Gastrocnemius medialis (tissue), 4 donors: ENCODE measurements at regions not wholly inside any gene's neighbourhood (a gene's known extent, or its start where the extent isn't known, plus 50 kb on each side); places are given as distances from the start of the nearest gene placed in this dataset.
"Not testable (repeated sequence)": the region's sequence is repeated elsewhere in the genome, so short reads cannot be mapped to it uniquely, and the experiment has no call there.

Experiments
- ATAC-seq, 2 donors: fragments of 150-250 bp; one replicate each; pipeline ENCODE4 v1.9.1; 2016
- DNase-seq, 2 donors: peaks; one replicate each; pipeline ENCODE4 v3.0.0-alpha.2; 2019
- H3K27ac ChIP-seq, 4 donors: fragments of 200-600 bp; sonication (generic); 1 replicate in 1 of 4; 2 replicates in 3 of 4; pipeline ENCODE4 v1.5.1; 2016 to 2018; ENCODE audit warnings: mild to moderate bottlenecking in 2 of 4, moderate library complexity in 1 of 4
- H3K27me3 ChIP-seq, 3 donors: fragments of 200-600 bp; sonication (generic) in 2 of 3; 1 replicate in 1 of 3; 2 replicates in 2 of 3; pipeline versions ENCODE4 v1.5.1 to v1.6.0; 2016 to 2019; ENCODE audit warnings: mild to moderate bottlenecking in 1 of 3, moderate library complexity in 1 of 3
- H3K36me3 ChIP-seq, 2 donors: fragments of 200-600 bp; sonication (generic) in 1 of 2; one replicate each; pipeline ENCODE4 v1.5.1; 2017 to 2018
- H3K4me1 ChIP-seq, 2 donors: fragments of 200-600 bp; sonication (generic) in 1 of 2; one replicate each; pipeline ENCODE4 v1.5.1; 2016 to 2017; ENCODE audit warnings: mild to moderate bottlenecking in 2 of 2
- H3K4me3 ChIP-seq, 4 donors: fragments of 200-600 bp; sonication (generic) in 3 of 4; 1 replicate in 1 of 4; 2 replicates in 3 of 4; pipeline ENCODE4 v1.5.1; 2016 to 2019; ENCODE audit warnings: mild to moderate bottlenecking in 2 of 4
- H3K9me3 ChIP-seq, 3 donors: fragments of 200-600 bp; sonication (generic) in 2 of 3; 1 replicate in 1 of 3; 2 replicates in 2 of 3; pipeline ENCODE4 v1.5.1; 2016 to 2019
- CTCF ChIP-seq, 5 experiments: fragments of 450-650 bp in 3 of 5; fragments of 200-600 bp in 2 of 5; sonication (generic) in 2 of 5; IDR thresholded peaks in 4 of 5; conservative IDR thresholded peaks in 1 of 5; 1 replicate in 4 of 5; 2 replicates in 1 of 5; pipeline ENCODE4 v1.5.1; 2016 to 2019; ENCODE audit warnings: antibody characterized with exemption in 5 of 5, mild to moderate bottlenecking in 3 of 5, moderate library complexity in 3 of 5
- POLR2A ChIP-seq, 2 donors: fragments of 450-650 bp; IDR thresholded peaks; one replicate each; pipeline ENCODE4 v1.6.1; 2017; ENCODE audit warnings: antibody characterized with exemption in 2 of 2, mild to moderate bottlenecking in 2 of 2, moderate library complexity in 2 of 2
- in situ Hi-C, 4 donors: fragments of 200-750 bp; cut with MboI; loops; one replicate each; pipeline versions ENCODE4 v1.15.0 to v1.8.0; 2017; ENCODE audit warnings: low sequenced_read_pairs in 4 of 4
- intact Hi-C: fragments of 100-400 bp; cut with DNase I; formaldehyde crosslinking; loops from one replicate; pipeline ENCODE4 v1.15.1; 2023; ENCODE audit warnings: low total_unique reads

- H3K4me1 ChIP-seq, result no peaks in the 10 kb centered on the region
- H3K36me3 ChIP-seq, result no peaks in the 10 kb centered on the region
- no peak overlapping the region for H3K4me3 ChIP-seq
- TF ChIP-seq POLR2A (IDR thresholded peaks at IDR 0.05), result no peak
- TF ChIP-seq CTCF (IDR thresholded peaks at IDR 0.05 in 4 of 5, conservative IDR thresholded peaks at IDR 0.05 in 1 of 5), result no peak
- ATAC-seq, result no peak
- no peaks in the 10 kb centered on the region for H3K27me3 ChIP-seq
- in situ Hi-C loops (no loop called here), intact Hi-C loops (no loop called here)
- no peak for DNase-seq
- H3K9me3 ChIP-seq, result no peaks in the 10 kb centered on the region
- H3K27ac ChIP-seq, result no peak overlapping the region
Measured at GRCh38 chr10:20381761-20382160, 515.4 kb downstream of the NEBL start.

GRCh38 chr10:20380401-20380800 is 516.7 kb downstream of the NEBL start:
- no peak for DNase-seq
- in situ Hi-C loops, result no loop called here

GRCh38 chr10:20372748-20373147 is 524.4 kb downstream of the NEBL start:
- Histone ChIP-seq H3K4me1 (no peaks in the 10 kb centered on the region), H3K27ac (no peak overlapping the region), H3K4me3 (no peak overlapping the region), H3K9me3 (no peaks in the 10 kb centered on the region), H3K36me3 (no peaks in the 10 kb centered on the region), H3K27me3 (no peaks in the 10 kb centered on the region)
- ATAC-seq, result no peak
- intact Hi-C loops, result no loop called here
- no peak for TF ChIP-seq CTCF (IDR thresholded peaks at IDR 0.05 in 4 of 5, conservative IDR thresholded peaks at IDR 0.05 in 1 of 5)
- no peak for TF ChIP-seq POLR2A (IDR thresholded peaks at IDR 0.05)
- in situ Hi-C loops, result no loop called here
- DNase-seq, result no peak

More at GRCh38 chr10:20380401-20380800, 516.7 kb downstream of the NEBL start:
- TF ChIP-seq CTCF (IDR thresholded peaks at IDR 0.05 in 4 of 5, conservative IDR thresholded peaks at IDR 0.05 in 1 of 5) (no peak), POLR2A (IDR thresholded peaks at IDR 0.05) (no peak)
- intact Hi-C loops, result no loop called here
- Histone ChIP-seq H3K9me3 (no peaks in the 10 kb centered on the region), H3K4me3 (no peak overlapping the region), H3K27me3 (no peaks in the 10 kb centered on the region), H3K27ac (no peak overlapping the region), H3K36me3 (no peaks in the 10 kb centered on the region), H3K4me1 (no peaks in the 10 kb centered on the region)
- no peak for ATAC-seq

- H3K9me3 ChIP-seq, DNase-seq, H3K4me3 ChIP-seq, H3K4me1 ChIP-seq, ATAC-seq, intact Hi-C loops, H3K27me3 ChIP-seq, in situ Hi-C loops, H3K27ac ChIP-seq, H3K36me3 ChIP-seq: not testable (repeated sequence)
Measured at GRCh38 chr10:20370977-20371533, 526.1 kb downstream of the NEBL start.

DNA sequence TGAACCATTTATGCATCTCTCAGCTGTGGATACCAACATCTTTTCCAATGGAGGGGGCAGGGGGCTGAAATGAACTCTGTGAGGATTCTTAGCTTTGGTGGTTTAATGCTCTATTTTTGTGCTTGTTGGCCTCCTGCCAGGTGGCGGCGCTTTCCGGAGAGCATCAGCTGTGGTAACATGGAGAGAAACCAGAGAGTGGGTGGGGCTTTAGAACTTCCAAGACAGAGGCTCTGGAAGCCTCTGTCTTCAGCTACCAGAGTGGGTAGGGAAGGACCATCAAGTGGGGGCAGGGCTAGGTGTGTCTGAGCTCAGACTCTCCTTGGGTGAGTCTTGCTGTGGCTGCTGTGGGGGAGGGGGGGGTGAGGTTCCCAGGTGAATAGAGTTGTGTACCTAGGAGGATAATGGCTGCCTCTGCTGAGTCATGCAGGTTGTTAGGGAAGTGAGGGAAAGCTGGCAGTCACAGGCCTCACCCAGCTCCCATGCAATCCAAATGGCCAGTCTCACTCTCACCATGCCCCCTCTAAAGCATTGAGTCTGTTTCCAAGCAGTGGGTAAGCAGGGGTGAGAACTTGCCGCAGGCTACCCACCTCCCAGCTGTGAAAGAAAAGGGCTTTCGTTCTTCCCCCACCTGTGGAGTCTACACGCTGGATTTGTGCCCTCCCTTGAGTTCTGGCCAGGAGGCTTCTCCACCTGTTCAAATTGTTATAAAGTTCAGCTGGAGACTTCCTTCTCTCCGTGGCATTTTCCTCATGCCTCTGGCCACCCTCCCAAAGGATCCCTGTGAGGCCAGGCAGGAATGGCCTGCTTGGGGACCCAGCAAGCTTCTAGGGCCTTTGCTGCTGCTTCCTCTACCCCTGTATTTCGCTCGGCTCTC is 527.0 kb downstream of the NEBL start:
- Histone ChIP-seq H3K36me3 (no peaks in the 10 kb centered on the region), H3K27ac (no peak overlapping the region), H3K9me3 (no peaks in the 10 kb centered on the region), H3K4me1 (no peaks in the 10 kb centered on the region), H3K27me3 (no peaks in the 10 kb centered on the region), H3K4me3 (no peak overlapping the region)
- intact Hi-C loops (no loop called here), in situ Hi-C loops (no loop called here)
- DNase-seq, result no peak
- TF ChIP-seq POLR2A (IDR thresholded peaks at IDR 0.05), result no peak
- no peak for TF ChIP-seq CTCF (IDR thresholded peaks at IDR 0.05 in 4 of 5, conservative IDR thresholded peaks at IDR 0.05 in 1 of 5)
- no peak for ATAC-seq
